Pancreas (tissue), 10 donors: ENCODE measurements at regions not wholly inside any gene's neighbourhood (a gene's known extent, or its start where the extent isn't known, plus 50 kb on each side); places are given as distances from the start of the nearest gene placed in this dataset.

Experiments
- ATAC-seq, 4 donors: fragments of 200-7000 bp; cut with Tn5 transposase; one replicate each; pipeline versions ENCODE4 v1.8.0 to v1.9.1; 2020; ENCODE audit warnings: mild to moderate bottlenecking in 4 of 4, moderate library complexity in 4 of 4
- DNase-seq, 6 donors: peaks; one replicate each; pipeline ENCODE4 v3.0.0-alpha.2; 2020
- FAIRE-seq: peaks from 2 replicates; lab custom pipeline; 2012; peaks lifted over from hg19 to GRCh38; lab: Jason Lieb, UNC
- H3K27ac ChIP-seq, 4 donors: fragments of 200-600 bp; sonication (generic); 1 replicate in 3 of 4; 2 replicates in 1 of 4; pipeline versions ENCODE4 v1.5.0 to v1.8.0; 2020
- H3K27me3 ChIP-seq, 4 donors: fragments of 200-600 bp; one replicate each; pipeline ENCODE4 v1.8.0; 2021
- H3K36me3 ChIP-seq, 3 donors: fragments of 200-600 bp; sonication (generic) in 1 of 3; one replicate each; pipeline versions ENCODE4 v1.5.0 to v1.8.0; 2020 to 2021
- H3K4me1 ChIP-seq, 3 donors: fragments of 200-600 bp; one replicate each; pipeline ENCODE4 v1.8.0; 2021
- H3K4me3 ChIP-seq, 4 donors: fragments of 200-600 bp; sonication (generic) in 2 of 4; one replicate each; pipeline versions ENCODE4 v1.5.0 to v1.8.0; 2020 to 2021
- H3K9me3 ChIP-seq, 4 donors: fragments of 200-600 bp; one replicate each; pipeline ENCODE4 v1.8.0; 2021
- WGBS, 2 donors: extraction: QIAGEN DNeasy Blood & Tissue Kit; methylation state at CpG; one replicate each; pipeline ENCODE4 v1.1.7; 2013; 5-methylcytosine and 5-hydroxymethylcytosine counted together
- intact Hi-C, 3 donors: fragments of 100-400 bp; cut with DNase I; formaldehyde crosslinking; loops; one replicate each; pipeline versions ENCODE4 v1.11.1 to v1.14.2; 2022
- TF ChIP-seq, protein P1 (sequence below), 4 donors: fragments of 200-600 bp; sonication (generic) in 3 of 4; IDR thresholded peaks; one replicate each; pipeline versions ENCODE4 v1.5.0 to v1.8.0; 2021; ENCODE audit warnings: antibody characterized with exemption in 4 of 4
- donor health status: healthy with polysubstance abuse.
- donor health status: DM: no; HTN: no; CAD: no; lungs with moderate emphysema.
- donor health status: DM: no; HTN: no; CAD: no.
- donor health status: control.
- donor health status: control.
- donor health status: Bipolar disorder and iron deficiency.
- donor health status: DM: yes; HTN: yes; CAD: no.
- donor health status: DM: no; HTN: no; CAD: no.
- donor health status: DM: no; HTN: no; CAD: no.
- donor health status: DM: yes; HTN: yes; CAD: no.

- H3K27ac ChIP-seq = no peak overlapping the region
- H3K9me3 ChIP-seq = no peaks in the 10 kb centered on the region
- intact Hi-C loops = no loop called here
- TF ChIP-seq, protein P1, sequence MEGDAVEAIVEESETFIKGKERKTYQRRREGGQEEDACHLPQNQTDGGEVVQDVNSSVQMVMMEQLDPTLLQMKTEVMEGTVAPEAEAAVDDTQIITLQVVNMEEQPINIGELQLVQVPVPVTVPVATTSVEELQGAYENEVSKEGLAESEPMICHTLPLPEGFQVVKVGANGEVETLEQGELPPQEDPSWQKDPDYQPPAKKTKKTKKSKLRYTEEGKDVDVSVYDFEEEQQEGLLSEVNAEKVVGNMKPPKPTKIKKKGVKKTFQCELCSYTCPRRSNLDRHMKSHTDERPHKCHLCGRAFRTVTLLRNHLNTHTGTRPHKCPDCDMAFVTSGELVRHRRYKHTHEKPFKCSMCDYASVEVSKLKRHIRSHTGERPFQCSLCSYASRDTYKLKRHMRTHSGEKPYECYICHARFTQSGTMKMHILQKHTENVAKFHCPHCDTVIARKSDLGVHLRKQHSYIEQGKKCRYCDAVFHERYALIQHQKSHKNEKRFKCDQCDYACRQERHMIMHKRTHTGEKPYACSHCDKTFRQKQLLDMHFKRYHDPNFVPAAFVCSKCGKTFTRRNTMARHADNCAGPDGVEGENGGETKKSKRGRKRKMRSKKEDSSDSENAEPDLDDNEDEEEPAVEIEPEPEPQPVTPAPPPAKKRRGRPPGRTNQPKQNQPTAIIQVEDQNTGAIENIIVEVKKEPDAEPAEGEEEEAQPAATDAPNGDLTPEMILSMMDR (IDR thresholded peaks at IDR 0.05) = no peak
- H3K4me1 ChIP-seq = no peaks in the 10 kb centered on the region
- no peaks in the 10 kb centered on the region for H3K27me3 ChIP-seq
- no peak for FAIRE-seq
- no peak for DNase-seq
- H3K4me3 ChIP-seq = no peak overlapping the region
- no peaks in the 10 kb centered on the region for H3K36me3 ChIP-seq
- ATAC-seq = no peak
- WGBS, 2 donors = 71 to 83% methylated on average over 5 of the region's 5 CpGs
Observed at GRCh38 chr5:31124651-31125305, 68.7 kb upstream of the CDH6 start.

- intact Hi-C loops = no loop called here
- TF ChIP-seq, protein P1 (IDR thresholded peaks at IDR 0.05) = no peak
Observed at GRCh38 chr5:31124026-31124425, 69.5 kb upstream of the CDH6 start.

DNA sequence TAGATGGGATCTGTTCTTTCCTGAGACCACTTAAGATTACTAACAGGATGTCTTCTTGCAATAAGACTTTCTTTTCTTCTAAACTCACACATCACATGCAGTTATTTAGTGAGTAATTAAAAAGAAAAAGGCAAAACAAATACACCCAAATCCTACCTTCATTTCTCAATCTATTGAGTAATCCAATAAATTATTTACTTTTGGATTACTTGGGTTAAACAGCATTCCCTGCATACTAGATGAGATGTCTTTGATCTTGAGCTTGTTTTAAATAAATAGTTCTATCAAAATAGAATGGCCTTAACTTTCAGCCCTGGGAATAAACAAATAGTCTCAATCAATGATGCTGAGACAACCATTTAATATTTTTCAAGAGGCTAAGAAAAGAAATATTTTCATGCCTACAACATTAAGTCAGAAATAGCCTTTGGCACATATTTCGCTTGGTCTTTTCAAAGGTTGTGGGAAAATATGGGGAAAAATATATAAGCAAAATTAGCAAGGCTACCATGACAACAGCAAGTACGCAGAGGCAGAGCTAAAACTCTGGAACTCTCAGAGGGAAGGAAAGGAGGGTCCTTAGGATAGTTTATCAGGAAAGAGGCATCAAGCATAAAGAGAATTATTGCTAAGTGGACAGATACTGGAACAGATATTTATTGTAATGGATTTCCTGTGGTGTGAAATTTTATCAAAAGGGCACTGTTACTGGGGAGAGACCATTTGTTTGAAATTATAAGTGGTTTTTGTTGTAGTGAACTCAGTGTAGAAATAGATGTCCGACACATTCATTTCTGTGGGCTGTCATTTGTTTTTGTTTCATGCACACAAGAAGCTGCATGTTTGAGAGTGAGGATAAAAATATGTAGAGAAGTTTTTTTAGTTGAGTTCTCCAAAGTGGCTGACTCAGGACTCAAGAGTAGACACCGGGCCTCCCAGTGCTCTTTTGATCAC lies 70.2 kb upstream of the CDH6 start:
- no peak for FAIRE-seq
- H3K27me3 ChIP-seq = no peaks in the 10 kb centered on the region
- no peak for ATAC-seq
- TF ChIP-seq, protein P1 (IDR thresholded peaks at IDR 0.05) = no peak
- intact Hi-C loops = no loop called here
- no peak for DNase-seq
- no peaks in the 10 kb centered on the region for H3K36me3 ChIP-seq
- whole genome bisulfite sequencing, 2 donors = 57 to 70% methylated on average over 4 of the region's 4 CpGs
- H3K9me3 ChIP-seq = no peaks in the 10 kb centered on the region
- H3K4me3 ChIP-seq = no peak overlapping the region
- no peak overlapping the region for H3K27ac ChIP-seq
- no peaks in the 10 kb centered on the region for H3K4me1 ChIP-seq

More at GRCh38 chr5:31124026-31124425, 69.5 kb upstream of the CDH6 start:
- no peaks in the 10 kb centered on the region for H3K9me3 ChIP-seq
- H3K4me1 ChIP-seq = no peaks in the 10 kb centered on the region
- no peak overlapping the region for H3K4me3 ChIP-seq
- FAIRE-seq (no peak), ATAC-seq (no peak), DNase-seq (no peak)
- H3K27ac ChIP-seq = no peak overlapping the region
- 54 to 60% methylated on average over 1 of the region's 1 CpG for WGBS, 2 donors
- no peaks in the 10 kb centered on the region for H3K27me3 ChIP-seq
- no peaks in the 10 kb centered on the region for H3K36me3 ChIP-seq

- Histone ChIP-seq H3K27ac (no peak overlapping the region), H3K4me3 (no peak overlapping the region), H3K9me3 (no peaks in the 10 kb centered on the region), H3K36me3 (no peaks in the 10 kb centered on the region), H3K27me3 (no peaks in the 10 kb centered on the region), H3K4me1 (no peaks in the 10 kb centered on the region)
- WGBS, 2 donors = 61 to 76% methylated on average over 2 of the region's 2 CpGs
- no peak for DNase-seq
- TF ChIP-seq, protein P1 (IDR thresholded peaks at IDR 0.05) = no peak
- intact Hi-C loops = no loop called here
- ATAC-seq = no peak
- FAIRE-seq = no peak
Observed at GRCh38 chr5:31121224-31121623, 72.3 kb upstream of the CDH6 start.

- ATAC-seq (no peak), DNase-seq (no peak), FAIRE-seq (no peak)
- intact Hi-C loops = no loop called here
- Histone ChIP-seq H3K36me3 (no peaks in the 10 kb centered on the region), H3K9me3 (no peaks in the 10 kb centered on the region), H3K4me1 (no peaks in the 10 kb centered on the region), H3K4me3 (no peak overlapping the region), H3K27me3 (no peaks in the 10 kb centered on the region), H3K27ac (no peak overlapping the region)
- TF ChIP-seq, protein P1 (IDR thresholded peaks at IDR 0.05) = no peak
- 59 to 68% methylated on average over 3 of the region's 3 CpGs for WGBS, 2 donors
Observed at GRCh38 chr5:31120642-31120948, 72.9 kb upstream of the CDH6 start.
